WI38 (cell line): ENCODE measurements at regions not wholly inside any gene's neighbourhood (a gene's known extent, or its start where the extent isn't known, plus 50 kb on each side); places are given as distances from the start of the nearest gene placed in this dataset.

Source experiments
- H3K4me3 ChIP-seq: 2 replicates; pipeline ENCODE4 v1.5.1; 2011; ENCODE audit warnings: low read depth, mild to moderate bottlenecking, control low read depth, low read length
- CTCF ChIP-seq: IDR thresholded peaks from 2 replicates; pipeline ENCODE4 v1.5.1; 2012; ENCODE audit warnings: low read depth, mild to moderate bottlenecking, control low read depth, low read length

- no peak for TF ChIP-seq CTCF
- H3K4me3 ChIP-seq = no peak overlapping the region
Observed at GRCh38 chr5:106601620-106602019, 1069.1 kb downstream of the EFNA5 start.

GRCh38 chr5:106600803-106601202 lies 1069.9 kb downstream of the EFNA5 start:
- no peak for TF ChIP-seq CTCF
- H3K4me3 ChIP-seq = no peak overlapping the region

- no peak for TF ChIP-seq CTCF
- no peak overlapping the region for H3K4me3 ChIP-seq
Observed at GRCh38 chr5:106595864-106596263, 1074.9 kb downstream of the EFNA5 start.

GRCh38 chr5:106584268-106584667 lies 1086.5 kb downstream of the EFNA5 start:
- H3K4me3 ChIP-seq = no peak overlapping the region
- no peak for TF ChIP-seq CTCF

- no peak overlapping the region for H3K4me3 ChIP-seq
Observed at GRCh38 chr5:106578736-106579135, 1092.0 kb downstream of the EFNA5 start.

GRCh38 chr5:106574820-106575219 lies 1095.9 kb downstream of the EFNA5 start:
- no peak overlapping the region for H3K4me3 ChIP-seq
- TF ChIP-seq CTCF = no peak

More at GRCh38 chr5:106578736-106579135, 1092.0 kb downstream of the EFNA5 start:
- TF ChIP-seq CTCF = no peak

- no peak for TF ChIP-seq CTCF
- no peak overlapping the region for H3K4me3 ChIP-seq
Observed at GRCh38 chr5:106566031-106566430, 1104.7 kb downstream of the EFNA5 start.
